Suprapubic skin (tissue), 4 donors: ENCODE measurements at regions not wholly inside any gene's neighbourhood (a gene's known extent, or its start where the extent isn't known, plus 50 kb on each side); places are given as distances from the start of the nearest gene placed in this dataset.
"Not testable (repeated sequence)": the region's sequence is repeated elsewhere in the genome, so short reads cannot be mapped to it uniquely, and the experiment has no call there.

Source experiments
- DNase-seq, 2 donors: peaks; one replicate each; pipeline ENCODE4 v3.0.0-alpha.2; 2019; ENCODE audit warnings: low spot score in 2 of 2
- H3K27ac ChIP-seq: fragments of 200-600 bp; sonication (generic); one replicate; pipeline ENCODE4 v1.5.1; 2019
- H3K27me3 ChIP-seq: fragments of 200-600 bp; sonication (generic); one replicate; pipeline ENCODE4 v1.5.1; 2019
- H3K36me3 ChIP-seq: fragments of 200-600 bp; sonication (generic); one replicate; pipeline ENCODE4 v1.5.1; 2019
- H3K4me1 ChIP-seq: fragments of 200-600 bp; sonication (generic); one replicate; pipeline ENCODE4 v1.5.1; 2019
- H3K4me3 ChIP-seq: fragments of 200-600 bp; sonication (generic); one replicate; pipeline ENCODE4 v1.5.1; 2019; ENCODE audit warnings: mild to moderate bottlenecking
- H3K9me3 ChIP-seq: fragments of 200-600 bp; sonication (generic); one replicate; pipeline ENCODE4 v1.5.1; 2019
- CTCF ChIP-seq, 2 donors: fragments of 200-600 bp in 1 of 2; fragments of 450-650 bp in 1 of 2; sonication (generic) in 1 of 2; IDR thresholded peaks; one replicate each; pipeline ENCODE4 v1.5.1; 2016 to 2019; ENCODE audit warnings: antibody characterized with exemption in 2 of 2, mild to moderate bottlenecking in 1 of 2, moderate library complexity in 1 of 2
- EP300 ChIP-seq: sonication (generic); formaldehyde crosslinking; IDR thresholded peaks from one replicate; pipeline ENCODE4 v1.6.1; 2017; ENCODE audit warnings: antibody characterized with exemption
- POLR2A ChIP-seq, 2 donors: fragments of 450-650 bp; IDR thresholded peaks; one replicate each; pipeline ENCODE4 v1.6.1; 2017; ENCODE audit warnings: antibody characterized with exemption in 2 of 2, mild to moderate bottlenecking in 2 of 2, moderate library complexity in 2 of 2
- POLR2AphosphoS5 ChIP-seq, 3 donors: sonication (generic); formaldehyde crosslinking; IDR thresholded peaks; one replicate each; pipeline ENCODE4 v1.6.1; 2017; ENCODE audit warnings: antibody characterized with exemption in 3 of 3
- WGBS: methylation state at CpG from one replicate; pipeline ENCODE4 v1.1.5; 2018; 5-methylcytosine and 5-hydroxymethylcytosine counted together

- TF ChIP-seq EP300 (no peak), POLR2A (IDR thresholded peaks at IDR 0.05) (no peak), CTCF (IDR thresholded peaks at IDR 0.05) (no peak), POLR2AphosphoS5 (IDR thresholded peaks at IDR 0.05) (no peak)
- 92% methylated on average over 4 of the region's 4 CpGs for WGBS
- H3K9me3 ChIP-seq, result no peaks in the 10 kb centered on the region
- DNase-seq, result no peak
- no peaks in the 10 kb centered on the region for H3K4me1 ChIP-seq
- H3K36me3 ChIP-seq, result no peaks in the 10 kb centered on the region
- no peak overlapping the region for H3K4me3 ChIP-seq
- no peak overlapping the region for H3K27ac ChIP-seq
- no peaks in the 10 kb centered on the region for H3K27me3 ChIP-seq
Measured at GRCh38 chr14:56351861-56352260, 227.7 kb upstream of the TMEM260 start.

GRCh38 chr14:56352999-56353398, 226.6 kb upstream of the TMEM260 start:
- H3K27me3 ChIP-seq, result no peaks in the 10 kb centered on the region
- no peaks in the 10 kb centered on the region for H3K36me3 ChIP-seq
- H3K4me3 ChIP-seq, result no peak overlapping the region
- H3K4me1 ChIP-seq, result no peaks in the 10 kb centered on the region
- 96% methylated on average over 2 of the region's 2 CpGs for WGBS
- H3K27ac ChIP-seq, result no peak overlapping the region
- no peaks in the 10 kb centered on the region for H3K9me3 ChIP-seq
- no peak for DNase-seq
- TF ChIP-seq POLR2AphosphoS5 (IDR thresholded peaks at IDR 0.05) (no peak), CTCF (IDR thresholded peaks at IDR 0.05) (no peak), POLR2A (IDR thresholded peaks at IDR 0.05) (no peak), EP300 (no peak)

GRCh38 chr14:56357428-56357827, 222.2 kb upstream of the TMEM260 start:
- H3K27me3 ChIP-seq, result no peaks in the 10 kb centered on the region
- TF ChIP-seq CTCF (IDR thresholded peaks at IDR 0.05), result no peak
- no peak for TF ChIP-seq POLR2AphosphoS5 (IDR thresholded peaks at IDR 0.05)
- no peak overlapping the region for H3K27ac ChIP-seq
- WGBS, result 74% methylated on average over 9 of the region's 9 CpGs
- H3K4me3 ChIP-seq, result no peak overlapping the region
- no peaks in the 10 kb centered on the region for H3K9me3 ChIP-seq
- no peaks in the 10 kb centered on the region for H3K4me1 ChIP-seq
- H3K36me3 ChIP-seq, result no peaks in the 10 kb centered on the region
- no peak for DNase-seq

GRCh38 chr14:56358275-56358674, 221.3 kb upstream of the TMEM260 start:
- Histone ChIP-seq H3K9me3 (no peaks in the 10 kb centered on the region), H3K27ac (no peak overlapping the region), H3K27me3 (no peaks in the 10 kb centered on the region), H3K4me1 (no peaks in the 10 kb centered on the region), H3K36me3 (no peaks in the 10 kb centered on the region), H3K4me3 (no peak overlapping the region)
- 93% methylated on average over 2 of the region's 2 CpGs for WGBS
- TF ChIP-seq CTCF (IDR thresholded peaks at IDR 0.05) (no peak), EP300 (no peak), POLR2A (IDR thresholded peaks at IDR 0.05) (no peak), POLR2AphosphoS5 (IDR thresholded peaks at IDR 0.05) (no peak)
- no peak for DNase-seq

GRCh38 chr14:56358851-56359614, 220.6 kb upstream of the TMEM260 start:
- H3K27me3 ChIP-seq, result no peaks in the 10 kb centered on the region
- no peaks in the 10 kb centered on the region for H3K36me3 ChIP-seq
- H3K9me3 ChIP-seq, result no peaks in the 10 kb centered on the region
- no peak for DNase-seq
- WGBS, result 71% methylated on average over 7 of the region's 7 CpGs
- H3K4me1 ChIP-seq, result no peaks in the 10 kb centered on the region
- TF ChIP-seq POLR2A (IDR thresholded peaks at IDR 0.05), result no peak
- TF ChIP-seq EP300, result no peak
- no peak for TF ChIP-seq POLR2AphosphoS5 (IDR thresholded peaks at IDR 0.05)
- TF ChIP-seq CTCF (IDR thresholded peaks at IDR 0.05), result no peak
- H3K27ac ChIP-seq, result no peak overlapping the region
- no peak overlapping the region for H3K4me3 ChIP-seq

GRCh38 chr14:56365663-56366062, 213.9 kb upstream of the TMEM260 start:
- H3K27ac ChIP-seq, H3K4me1 ChIP-seq, H3K36me3 ChIP-seq, H3K27me3 ChIP-seq, DNase-seq, H3K4me3 ChIP-seq, H3K9me3 ChIP-seq: not testable (repeated sequence)
- WGBS, result 89% methylated on average over 1 of the region's 1 CpG
